ENCODE measurements at regions not wholly inside any gene's neighbourhood (a gene's known extent, or its start where the extent isn't known, plus 50 kb on each side); places are given as distances from the start of the nearest gene placed in this dataset.
"Not testable (repeated sequence)": the region's sequence is repeated elsewhere in the genome, so short reads cannot be mapped to it uniquely, and the experiment has no call there.

GRCh38 chr5:25662610-25663009, 1017.8 kb upstream of the CDH10 start:
- WGBS (ENCODE audit: insufficient coverage) = no CpG with 5 or more reads among the region's 2 CpGs
- no peak for DNase-seq
- Histone ChIP-seq H3K36me3 (ENCODE audit: control insufficient read depth, insufficient read depth, low read length) (no peaks in the 10 kb centered on the region), H3K27ac (ENCODE audit: low read length) (no peak overlapping the region), H3K4me1 (ENCODE audit: control insufficient read depth, insufficient read depth, low read length) (no peaks in the 10 kb centered on the region), H3K9me3 (replicated peaks; ENCODE audit: control insufficient read depth, low read depth, low read length) (peaks cover 9% of the 10 kb centered on the region), H3K4me3 (ENCODE audit: low read length) (no peak overlapping the region), H3K27me3 (ENCODE audit: control insufficient read depth, insufficient read depth, low read length) (no peaks in the 10 kb centered on the region)

GRCh38 chr5:25650316-25650715, 1005.5 kb upstream of the CDH10 start:
- H3K4me1 ChIP-seq (ENCODE audit: control insufficient read depth, insufficient read depth, low read length); DNase-seq; H3K4me3 ChIP-seq (ENCODE audit: low read length); H3K27me3 ChIP-seq (ENCODE audit: control insufficient read depth, insufficient read depth, low read length); H3K36me3 ChIP-seq (ENCODE audit: control insufficient read depth, insufficient read depth, low read length); H3K9me3 ChIP-seq (replicated peaks; ENCODE audit: control insufficient read depth, low read depth, low read length); H3K27ac ChIP-seq (ENCODE audit: low read length): not testable (repeated sequence)
- no CpG with 5 or more reads among the region's 7 CpGs for WGBS (ENCODE audit: insufficient coverage)

- Histone ChIP-seq H3K36me3 (ENCODE audit: control insufficient read depth, insufficient read depth, low read length) (no peaks in the 10 kb centered on the region), H3K4me3 (ENCODE audit: low read length) (no peak overlapping the region), H3K27me3 (ENCODE audit: control insufficient read depth, insufficient read depth, low read length) (no peaks in the 10 kb centered on the region), H3K4me1 (ENCODE audit: control insufficient read depth, insufficient read depth, low read length) (no peaks in the 10 kb centered on the region), H3K27ac (ENCODE audit: low read length) (no peak overlapping the region), H3K9me3 (replicated peaks; ENCODE audit: control insufficient read depth, low read depth, low read length) (peaks cover 2% of the 10 kb centered on the region)
- WGBS (ENCODE audit: insufficient coverage) = 98% methylated on average over 8 of the region's 16 CpGs
- no peak for DNase-seq
These were observed 1005.0 kb upstream of the CDH10 start for GRCh38 chr5:25649628-25650265.

GRCh38 chr5:25646421-25647341, 1001.9 kb upstream of the CDH10 start:
- Histone ChIP-seq H3K27me3 (ENCODE audit: control insufficient read depth, insufficient read depth, low read length) (no peaks in the 10 kb centered on the region), H3K9me3 (replicated peaks; ENCODE audit: control insufficient read depth, low read depth, low read length) (peaks cover 2% of the 10 kb centered on the region)
- 80% methylated on average over 2 of the region's 3 CpGs for WGBS (ENCODE audit: insufficient coverage)

GRCh38 chr5:25641124-25641523, 996.3 kb upstream of the CDH10 start:
- Histone ChIP-seq H3K36me3 (ENCODE audit: control insufficient read depth, insufficient read depth, low read length) (no peaks in the 10 kb centered on the region), H3K27ac (ENCODE audit: low read length) (no peak overlapping the region), H3K27me3 (ENCODE audit: control insufficient read depth, insufficient read depth, low read length) (no peaks in the 10 kb centered on the region), H3K4me3 (ENCODE audit: low read length) (no peak overlapping the region), H3K4me1 (ENCODE audit: control insufficient read depth, insufficient read depth, low read length) (no peaks in the 10 kb centered on the region), H3K9me3 (replicated peaks; ENCODE audit: control insufficient read depth, low read depth, low read length) (no peaks in the 10 kb centered on the region)
- no CpG with 5 or more reads among the region's 2 CpGs for WGBS (ENCODE audit: insufficient coverage)
- DNase-seq = no peak

More at GRCh38 chr5:25646421-25647341, 1001.9 kb upstream of the CDH10 start:
- Histone ChIP-seq H3K4me1 (ENCODE audit: control insufficient read depth, insufficient read depth, low read length) (no peaks in the 10 kb centered on the region), H3K27ac (ENCODE audit: low read length) (no peak overlapping the region), H3K4me3 (ENCODE audit: low read length) (no peak overlapping the region), H3K36me3 (ENCODE audit: control insufficient read depth, insufficient read depth, low read length) (no peaks in the 10 kb centered on the region)
- no peak for DNase-seq

DNA sequence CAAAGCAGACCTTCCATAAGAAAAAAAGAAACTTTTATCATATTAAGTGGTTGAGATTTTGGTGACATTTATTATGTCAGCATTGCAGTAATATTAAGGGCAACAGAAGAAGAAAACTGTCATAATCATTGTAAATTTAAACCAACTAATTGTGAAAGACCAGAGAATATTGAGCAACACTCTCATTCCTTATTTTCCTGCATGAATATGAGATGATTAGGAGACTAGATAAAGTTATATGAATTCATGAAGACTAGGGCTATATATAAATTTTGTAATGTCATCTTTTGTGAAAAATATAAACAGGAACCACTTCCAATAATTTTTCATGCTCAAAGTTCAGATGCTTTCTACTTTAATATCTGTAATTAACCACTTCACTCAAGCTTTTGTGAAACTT, 974.5 kb upstream of the CDH10 start:
- no peak overlapping the region for H3K27ac ChIP-seq (ENCODE audit: low read length)
- no peak overlapping the region for H3K4me3 ChIP-seq (ENCODE audit: low read length)
- H3K36me3 ChIP-seq (ENCODE audit: control insufficient read depth, insufficient read depth, low read length) = no peaks in the 10 kb centered on the region
- no peaks in the 10 kb centered on the region for H3K27me3 ChIP-seq (ENCODE audit: control insufficient read depth, insufficient read depth, low read length)
- no peaks in the 10 kb centered on the region for H3K4me1 ChIP-seq (ENCODE audit: control insufficient read depth, insufficient read depth, low read length)
- DNase-seq = no peak
- peaks cover 3% of the 10 kb centered on the region for H3K9me3 ChIP-seq (replicated peaks; ENCODE audit: control insufficient read depth, low read depth, low read length)

DNA sequence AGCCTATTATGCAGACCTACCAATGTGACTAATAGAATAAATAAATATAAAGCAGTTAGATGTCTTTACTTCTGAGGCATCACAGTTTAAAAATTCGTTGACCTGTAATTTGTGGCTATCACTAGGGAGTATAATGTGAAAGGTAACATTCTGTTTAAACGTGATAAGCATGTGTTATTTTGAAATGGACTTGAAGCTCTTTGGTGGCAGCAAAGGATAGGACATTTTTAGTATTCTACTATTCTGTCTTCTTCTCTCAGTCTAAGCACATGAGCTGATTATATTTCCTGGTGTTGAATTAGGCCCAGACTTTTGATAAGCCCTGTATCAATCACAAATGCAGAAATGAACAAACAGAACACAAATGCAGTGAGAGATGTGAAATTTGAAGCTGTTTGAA, 974.0 kb upstream of the CDH10 start:
- Histone ChIP-seq H3K36me3 (ENCODE audit: control insufficient read depth, insufficient read depth, low read length) (no peaks in the 10 kb centered on the region), H3K27ac (ENCODE audit: low read length) (no peak overlapping the region), H3K4me3 (ENCODE audit: low read length) (no peak overlapping the region), H3K27me3 (ENCODE audit: control insufficient read depth, insufficient read depth, low read length) (no peaks in the 10 kb centered on the region), H3K4me1 (ENCODE audit: control insufficient read depth, insufficient read depth, low read length) (no peaks in the 10 kb centered on the region), H3K9me3 (replicated peaks; ENCODE audit: control insufficient read depth, low read depth, low read length) (peaks cover 3% of the 10 kb centered on the region)
- WGBS (ENCODE audit: insufficient coverage) = no CpG with 5 or more reads among the region's 2 CpGs
- DNase-seq = no peak

DNA sequence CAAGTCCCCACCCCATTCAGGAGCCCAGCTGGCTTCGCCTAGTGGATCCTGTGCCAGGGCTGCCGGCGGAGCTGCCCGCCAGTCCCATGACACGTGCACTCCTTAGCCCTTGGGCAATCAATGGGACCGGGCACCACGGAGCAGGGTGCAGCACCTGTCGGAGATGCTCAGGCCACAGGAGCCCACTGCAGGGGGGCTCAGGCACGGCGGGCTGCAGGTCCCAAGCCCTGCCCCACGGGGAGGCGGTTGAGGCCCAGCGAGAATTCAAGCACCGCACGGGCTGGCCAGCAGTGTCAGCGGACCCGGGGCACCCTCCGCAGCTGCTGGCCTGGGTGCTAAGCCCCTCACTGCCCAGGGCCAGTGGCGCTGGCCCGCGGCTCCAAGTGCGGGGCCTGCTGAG, 969.7 kb upstream of the CDH10 start:
- peaks cover 16% of the 10 kb centered on the region for H3K9me3 ChIP-seq (replicated peaks; ENCODE audit: control insufficient read depth, low read depth, low read length)
- H3K27me3 ChIP-seq (ENCODE audit: control insufficient read depth, insufficient read depth, low read length) = no peaks in the 10 kb centered on the region
- H3K27ac ChIP-seq (ENCODE audit: low read length) = no peak overlapping the region
- no peak for DNase-seq
- no peaks in the 10 kb centered on the region for H3K4me1 ChIP-seq (ENCODE audit: control insufficient read depth, insufficient read depth, low read length)
- 95% methylated on average over 22 of the region's 22 CpGs for WGBS (ENCODE audit: insufficient coverage)
- H3K36me3 ChIP-seq (ENCODE audit: control insufficient read depth, insufficient read depth, low read length) = no peaks in the 10 kb centered on the region
- H3K4me3 ChIP-seq (ENCODE audit: low read length) = no peak overlapping the region

GRCh38 chr5:25604681-25605080, 959.9 kb upstream of the CDH10 start:
- no peak for DNase-seq
- Histone ChIP-seq H3K9me3 (replicated peaks; ENCODE audit: control insufficient read depth, low read depth, low read length) (peaks cover 17% of the 10 kb centered on the region), H3K4me3 (ENCODE audit: low read length) (no peak overlapping the region), H3K36me3 (ENCODE audit: control insufficient read depth, insufficient read depth, low read length) (no peaks in the 10 kb centered on the region), H3K4me1 (ENCODE audit: control insufficient read depth, insufficient read depth, low read length) (no peaks in the 10 kb centered on the region), H3K27ac (ENCODE audit: low read length) (no peak overlapping the region), H3K27me3 (ENCODE audit: control insufficient read depth, insufficient read depth, low read length) (no peaks in the 10 kb centered on the region)
- no CpG with 5 or more reads among the region's 1 CpG for WGBS (ENCODE audit: insufficient coverage)

DNA sequence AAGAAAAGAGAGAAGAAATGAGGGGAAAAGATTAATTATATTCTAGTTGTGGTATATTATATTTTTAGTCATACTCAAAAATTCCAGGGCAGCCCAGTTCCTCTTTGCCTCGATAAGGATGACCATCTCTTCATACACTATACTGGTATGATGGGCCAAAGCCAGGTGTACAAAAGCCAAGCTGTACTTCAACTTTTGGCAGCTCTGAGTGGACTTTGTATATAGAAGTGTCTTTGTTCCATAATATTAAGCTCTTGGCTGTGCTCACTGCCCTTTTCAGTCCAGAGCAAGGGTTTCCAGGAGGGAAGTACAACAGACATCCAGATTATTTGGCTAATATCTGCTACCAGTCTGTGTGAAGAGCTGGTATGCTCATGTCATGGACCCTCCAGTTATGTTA, 934.3 kb upstream of the CDH10 start:
- Histone ChIP-seq H3K27ac (ENCODE audit: low read length) (no peak overlapping the region), H3K4me3 (ENCODE audit: low read length) (no peak overlapping the region), H3K36me3 (ENCODE audit: control insufficient read depth, insufficient read depth, low read length) (no peaks in the 10 kb centered on the region), H3K9me3 (replicated peaks; ENCODE audit: control insufficient read depth, low read depth, low read length) (peaks cover 4% of the 10 kb centered on the region), H3K4me1 (ENCODE audit: control insufficient read depth, insufficient read depth, low read length) (no peaks in the 10 kb centered on the region), H3K27me3 (ENCODE audit: control insufficient read depth, insufficient read depth, low read length) (no peaks in the 10 kb centered on the region)
- no CpG with 5 or more reads among the region's 1 CpG for WGBS (ENCODE audit: insufficient coverage)
- DNase-seq = no peak

Data from muscle of leg (tissue), 3 donors.